GM12865 (cell line): ENCODE measurements at regions not wholly inside any gene's neighbourhood (a gene's known extent, or its start where the extent isn't known, plus 50 kb on each side); places are given as distances from the start of the nearest gene placed in this dataset.
"Not testable (repeated sequence)": the region's sequence is repeated elsewhere in the genome, so short reads cannot be mapped to it uniquely, and the experiment has no call there.

Experiments used
- DNase-seq: peaks from one replicate; pipeline ENCODE4 v3.0.0; 2010; ENCODE audit warnings: low read depth
- H3K4me3 ChIP-seq: 2 replicates; pipeline ENCODE4 v1.5.1; 2011; ENCODE audit warnings: mild to moderate bottlenecking, low read depth, low read length, control low read depth
- CTCF ChIP-seq: IDR thresholded peaks from 2 replicates; pipeline ENCODE4 v1.5.1; 2011; ENCODE audit warnings: low read length, control low read depth, low read depth, inconsistent platforms; ENCODE audit not compliant: insufficient read depth; ENCODE audit errors: missing control alignments

- peak overlapping the region; percentile 69 for H3K4me3 ChIP-seq
- no peak for TF ChIP-seq CTCF
- no peak for DNase-seq
Observed at GRCh38 chr12:14240873-14241220, 124.6 kb upstream of the ATF7IP start.

- not testable (repeated sequence) for H3K4me3 ChIP-seq, DNase-seq
Observed at GRCh38 chr12:14242825-14243224, 122.7 kb upstream of the ATF7IP start.

GRCh38 chr12:14243941-14244340 lies 121.5 kb upstream of the ATF7IP start:
- no peak for TF ChIP-seq CTCF
- DNase-seq = no peak
- H3K4me3 ChIP-seq = no peak overlapping the region

GRCh38 chr12:14244876-14245669 lies 120.4 kb upstream of the ATF7IP start:
- H3K4me3 ChIP-seq = no peak overlapping the region
- TF ChIP-seq CTCF = no peak
- DNase-seq = no peak

GRCh38 chr12:14247166-14247565 lies 118.3 kb upstream of the ATF7IP start:
- TF ChIP-seq CTCF = no peak
- no peak overlapping the region for H3K4me3 ChIP-seq

GRCh38 chr12:14249368-14249767 lies 116.1 kb upstream of the ATF7IP start:
- H3K4me3 ChIP-seq = no peak overlapping the region
- DNase-seq = no peak
- TF ChIP-seq CTCF = no peak

More at GRCh38 chr12:14247166-14247565, 118.3 kb upstream of the ATF7IP start:
- no peak for DNase-seq

- H3K4me3 ChIP-seq = no peak overlapping the region
- DNase-seq = peak; percentile 54
- no peak for TF ChIP-seq CTCF
Observed at GRCh38 chr12:14252697-14253096, 112.8 kb upstream of the ATF7IP start.
